ENCODE measurements at regions not wholly inside any gene's neighbourhood (a gene's known extent, or its start where the extent isn't known, plus 50 kb on each side); places are given as distances from the start of the nearest gene placed in this dataset.

- TF ChIP-seq CTCF (IDR thresholded peaks at IDR 0.05) (no peak), POLR2AphosphoS5 (IDR thresholded peaks at IDR 0.05) (no peak), POLR2A (IDR thresholded peaks at IDR 0.05) (no peak), EP300 (IDR thresholded peaks at IDR 0.05) (no peak)
Measured at GRCh38 chr21:27840262-27840661, 873.4 kb upstream of the ADAMTS5 start.
